MM.1S (cell line): ENCODE measurements at regions not wholly inside any gene's neighbourhood (a gene's known extent, or its start where the extent isn't known, plus 50 kb on each side); places are given as distances from the start of the nearest gene placed in this dataset.

Source experiments
- DNase-seq: peaks from one replicate; pipeline ENCODE4 v3.0.0-alpha.2; 2015
- H2AFZ ChIP-seq: fragments of 300-600 bp; sonication (generic); 2 replicates; pipeline ENCODE4 v1.6.0; 2016; ENCODE audit warnings: antibody characterized with exemption, low read length
- H3F3A ChIP-seq: fragments of 300-600 bp; sonication (generic); 2 replicates; pipeline ENCODE4 v1.6.1; 2016; ENCODE audit warnings: mild to moderate bottlenecking, antibody characterized with exemption, low read length, moderate library complexity, mixed read lengths; ENCODE audit not compliant: insufficient read depth
- H3K27ac ChIP-seq: fragments of 300-600 bp; sonication (generic); 2 replicates; pipeline ENCODE4 v1.5.1; 2016; ENCODE audit warnings: mild to moderate bottlenecking, low read length
- H3K27me3 ChIP-seq: fragments of 300-600 bp; sonication (generic); replicated peaks from 2 replicates; pipeline ENCODE4 v1.6.0; 2016; ENCODE audit warnings: low read length; ENCODE audit not compliant: insufficient read depth
- H3K36me3 ChIP-seq: fragments of 300-600 bp; sonication (generic); replicated peaks from 2 replicates; pipeline ENCODE4 v1.6.1; 2016; ENCODE audit warnings: mild to moderate bottlenecking, low read length, mixed read lengths; ENCODE audit not compliant: insufficient read depth
- H3K4me1 ChIP-seq: fragments of 300-600 bp; sonication (generic); 2 replicates; pipeline ENCODE4 v1.6.1; 2016; ENCODE audit warnings: low read length, mixed read lengths
- H3K4me2 ChIP-seq: fragments of 300-600 bp; sonication (generic); 2 replicates; pipeline ENCODE4 v1.6.0; 2016; ENCODE audit warnings: low read depth, low read length
- H3K4me3 ChIP-seq: fragments of 300-600 bp; sonication (generic); 2 replicates; pipeline ENCODE4 v1.5.1; 2016; ENCODE audit warnings: low read length, mixed read lengths
- H3K79me2 ChIP-seq: fragments of 300-600 bp; sonication (generic); 2 replicates; pipeline ENCODE4 v1.6.1; 2016; ENCODE audit warnings: mixed run types, low read length, mixed read lengths
- H3K9ac ChIP-seq: fragments of 300-600 bp; sonication (generic); 2 replicates; pipeline ENCODE4 v1.6.1; 2016; ENCODE audit warnings: low read length, mixed read lengths
- H3K9me2 ChIP-seq: fragments of 300-600 bp; sonication (generic); replicated peaks from 2 replicates; pipeline ENCODE4 v1.6.1; 2016; ENCODE audit warnings: mild to moderate bottlenecking, low read length, mixed read lengths; ENCODE audit not compliant: insufficient read depth
- H3K9me3 ChIP-seq: fragments of 300-600 bp; sonication (generic); replicated peaks from 2 replicates; pipeline ENCODE4 v1.6.1; 2016; ENCODE audit warnings: mild to moderate bottlenecking, low read length, mixed read lengths; ENCODE audit not compliant: insufficient read depth
- H4K20me1 ChIP-seq: fragments of 300-600 bp; sonication (generic); 2 replicates; pipeline ENCODE4 v1.6.1; 2016; ENCODE audit warnings: mild to moderate bottlenecking, low read length, moderate library complexity, mixed read lengths; ENCODE audit not compliant: insufficient read depth
- EZH2 ChIP-seq: fragments of 300-600 bp; sonication (generic); optimal IDR thresholded peaks from 2 replicates; pipeline ENCODE3; 2017; ENCODE audit warnings: low read depth, mild to moderate bottlenecking, antibody characterized with exemption, low read length, mixed read lengths
- EZH2phosphoT487 ChIP-seq: fragments of 300-600 bp; sonication (generic); IDR thresholded peaks from 2 replicates; pipeline ENCODE4 v1.6.1; 2018; ENCODE audit warnings: antibody characterized with exemption, low read length
- TF ChIP-seq, protein P1 (sequence below): fragments of 300-600 bp; sonication (generic); IDR thresholded peaks from 2 replicates; pipeline ENCODE4 v1.5.1; 2016; ENCODE audit warnings: antibody characterized with exemption, low read length, mixed read lengths

DNA sequence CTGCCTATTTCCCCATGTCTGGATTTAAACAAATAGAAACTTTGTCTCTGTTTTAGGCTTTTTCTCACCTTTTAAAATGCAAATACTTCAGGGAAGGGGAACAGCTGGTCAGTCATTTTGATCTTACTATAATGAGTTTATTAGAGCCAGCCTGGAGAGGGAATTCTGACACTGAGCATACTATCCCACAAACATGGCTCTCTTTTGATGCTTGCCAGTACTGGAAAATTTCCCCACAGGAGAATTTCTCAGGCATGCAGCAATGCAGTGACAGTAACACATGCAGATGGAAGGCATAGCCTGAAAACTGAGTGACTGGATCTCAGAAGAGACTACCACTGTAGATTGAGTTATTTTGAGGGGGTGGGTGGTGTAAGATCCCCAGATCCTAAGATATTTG lies 974.3 kb upstream of the CELF4 start:
- Histone ChIP-seq H3K79me2 (no peaks in the 10 kb centered on the region), H3K27me3 (no peaks in the 10 kb centered on the region), H2AFZ (no peak overlapping the region), H3K9me3 (no peaks in the 10 kb centered on the region), H4K20me1 (no peaks in the 10 kb centered on the region), H3K4me1 (no peaks in the 10 kb centered on the region), H3K36me3 (no peaks in the 10 kb centered on the region), H3K9ac (no peak overlapping the region), H3K27ac (no peak overlapping the region), H3K4me2 (no peak overlapping the region), H3K9me2 (no peaks in the 10 kb centered on the region), H3K4me3 (no peak overlapping the region), H3F3A (no peaks in the 10 kb centered on the region)
- TF ChIP-seq EZH2phosphoT487 (no peak), EZH2 (no peak)
- TF ChIP-seq, protein P1, sequence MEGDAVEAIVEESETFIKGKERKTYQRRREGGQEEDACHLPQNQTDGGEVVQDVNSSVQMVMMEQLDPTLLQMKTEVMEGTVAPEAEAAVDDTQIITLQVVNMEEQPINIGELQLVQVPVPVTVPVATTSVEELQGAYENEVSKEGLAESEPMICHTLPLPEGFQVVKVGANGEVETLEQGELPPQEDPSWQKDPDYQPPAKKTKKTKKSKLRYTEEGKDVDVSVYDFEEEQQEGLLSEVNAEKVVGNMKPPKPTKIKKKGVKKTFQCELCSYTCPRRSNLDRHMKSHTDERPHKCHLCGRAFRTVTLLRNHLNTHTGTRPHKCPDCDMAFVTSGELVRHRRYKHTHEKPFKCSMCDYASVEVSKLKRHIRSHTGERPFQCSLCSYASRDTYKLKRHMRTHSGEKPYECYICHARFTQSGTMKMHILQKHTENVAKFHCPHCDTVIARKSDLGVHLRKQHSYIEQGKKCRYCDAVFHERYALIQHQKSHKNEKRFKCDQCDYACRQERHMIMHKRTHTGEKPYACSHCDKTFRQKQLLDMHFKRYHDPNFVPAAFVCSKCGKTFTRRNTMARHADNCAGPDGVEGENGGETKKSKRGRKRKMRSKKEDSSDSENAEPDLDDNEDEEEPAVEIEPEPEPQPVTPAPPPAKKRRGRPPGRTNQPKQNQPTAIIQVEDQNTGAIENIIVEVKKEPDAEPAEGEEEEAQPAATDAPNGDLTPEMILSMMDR, result no peak
- DNase-seq, result no peak

- no peak overlapping the region for H3K4me3 ChIP-seq
- no peaks in the 10 kb centered on the region for H3K9me3 ChIP-seq
- no peak for DNase-seq
- H2AFZ ChIP-seq, result no peak overlapping the region
- H4K20me1 ChIP-seq, result no peaks in the 10 kb centered on the region
- H3K9ac ChIP-seq, result no peak overlapping the region
- no peak overlapping the region for H3K4me2 ChIP-seq
- no peaks in the 10 kb centered on the region for H3K9me2 ChIP-seq
- no peaks in the 10 kb centered on the region for H3F3A ChIP-seq
- no peaks in the 10 kb centered on the region for H3K27me3 ChIP-seq
- H3K36me3 ChIP-seq, result no peaks in the 10 kb centered on the region
- no peaks in the 10 kb centered on the region for H3K4me1 ChIP-seq
- no peak overlapping the region for H3K27ac ChIP-seq
- TF ChIP-seq EZH2 (no peak), EZH2phosphoT487 (no peak)
- TF ChIP-seq, protein P1, result no peak
- H3K79me2 ChIP-seq, result no peaks in the 10 kb centered on the region
Observed at GRCh38 chr18:38539371-38539770, 973.8 kb upstream of the CELF4 start.

DNA sequence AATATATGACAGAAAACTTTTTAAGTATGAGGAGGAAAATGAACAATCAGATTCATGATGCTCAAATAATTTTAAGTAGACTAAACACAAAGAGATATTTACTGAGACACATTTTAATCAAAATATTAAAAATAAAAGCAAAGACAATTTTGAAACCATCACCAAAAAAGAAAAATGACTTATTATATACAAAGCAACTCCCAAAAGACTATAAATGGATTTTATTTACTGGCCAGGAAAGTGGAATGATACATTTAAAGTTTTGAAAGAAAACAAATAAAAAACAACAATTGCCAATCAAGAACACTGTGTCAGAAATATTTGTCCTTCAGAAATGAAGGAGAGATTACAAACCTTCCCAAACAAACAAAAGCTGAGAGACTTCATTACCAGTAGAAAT lies 968.5 kb upstream of the CELF4 start:
- H4K20me1 ChIP-seq, result no peaks in the 10 kb centered on the region
- TF ChIP-seq EZH2phosphoT487, result no peak
- TF ChIP-seq, protein P1, result no peak
- TF ChIP-seq EZH2, result no peak

More for the DNA sequence above, 968.5 kb upstream of the CELF4 start:
- H3K9ac ChIP-seq, result no peak overlapping the region
- no peak overlapping the region for H3K27ac ChIP-seq
- no peaks in the 10 kb centered on the region for H3K4me1 ChIP-seq
- H2AFZ ChIP-seq, result no peak overlapping the region
- H3K9me2 ChIP-seq, result no peaks in the 10 kb centered on the region
- no peaks in the 10 kb centered on the region for H3K9me3 ChIP-seq
- H3K79me2 ChIP-seq, result no peaks in the 10 kb centered on the region
- no peaks in the 10 kb centered on the region for H3F3A ChIP-seq
- H3K4me3 ChIP-seq, result no peak overlapping the region
- no peak for DNase-seq
- no peak overlapping the region for H3K4me2 ChIP-seq
- H3K36me3 ChIP-seq, result no peaks in the 10 kb centered on the region
- H3K27me3 ChIP-seq, result no peaks in the 10 kb centered on the region
